SH-SY5Y (cell line): ENCODE measurements at regions not wholly inside any gene's neighbourhood (a gene's known extent, or its start where the extent isn't known, plus 50 kb on each side); places are given as distances from the start of the nearest gene placed in this dataset.

ENCODE experiments used
- GATA2 ChIP-seq: IDR thresholded peaks from 2 replicates; pipeline ENCODE4 v1.6.1; 2011; ENCODE audit warnings: mild to moderate bottlenecking, low read depth, low read length
- GATA3 ChIP-seq: IDR thresholded peaks from 2 replicates; pipeline ENCODE4 v1.6.1; 2011; ENCODE audit warnings: low read depth, mild to moderate bottlenecking, low read length, moderate library complexity

GRCh38 chr12:58204071-58204470, 262.7 kb downstream of the ATP23 start:
- TF ChIP-seq GATA2 (no peak), GATA3 (no peak)
